GM19035 (cell line): ENCODE measurements at regions not wholly inside any gene's neighbourhood (a gene's known extent, or its start where the extent isn't known, plus 50 kb on each side); places are given as distances from the start of the nearest gene placed in this dataset.
"Not testable (repeated sequence)": the region's sequence is repeated elsewhere in the genome, so short reads cannot be mapped to it uniquely, and the experiment has no call there.

Source experiments
- ATAC-seq: cut with Tn5 transposase; IDR thresholded peaks from one replicate; pipeline ENCODE4 v1.9.1; 2021; ENCODE audit not compliant: unreplicated experiment

GRCh38 chr6:93848031-93848742, 428.8 kb upstream of the EPHA7 start:
- no peak for ATAC-seq

- ATAC-seq, result no peak
These were observed 422.8 kb upstream of the EPHA7 start for GRCh38 chr6:93842178-93842577.

- not testable (repeated sequence) for ATAC-seq
These were observed 416.2 kb upstream of the EPHA7 start for GRCh38 chr6:93835451-93836145.

- ATAC-seq, result not testable (repeated sequence)
These were observed 415.7 kb upstream of the EPHA7 start for GRCh38 chr6:93835026-93835425.

GRCh38 chr6:93833326-93833725, 414.0 kb upstream of the EPHA7 start:
- not testable (repeated sequence) for ATAC-seq

- ATAC-seq, result not testable (repeated sequence)
These were observed 410.4 kb upstream of the EPHA7 start for GRCh38 chr6:93829757-93830156.

- ATAC-seq, result no peak
These were observed 409.6 kb upstream of the EPHA7 start for GRCh38 chr6:93829009-93829408.

- no peak for ATAC-seq
These were observed 409.2 kb upstream of the EPHA7 start for GRCh38 chr6:93828553-93828952.

- no peak for ATAC-seq
These were observed 408.4 kb upstream of the EPHA7 start for GRCh38 chr6:93827728-93828127.

- ATAC-seq, result no peak
These were observed 406.6 kb upstream of the EPHA7 start for GRCh38 chr6:93825950-93826349.

GRCh38 chr6:93823489-93823888, 404.1 kb upstream of the EPHA7 start:
- ATAC-seq, result no peak

GRCh38 chr6:93822434-93823265, 403.3 kb upstream of the EPHA7 start:
- no peak for ATAC-seq

- no peak for ATAC-seq
These were observed 402.6 kb upstream of the EPHA7 start for GRCh38 chr6:93821953-93822352.

- no peak for ATAC-seq
These were observed 401.2 kb upstream of the EPHA7 start for GRCh38 chr6:93820465-93821082.

GRCh38 chr6:93819189-93819588, 399.8 kb upstream of the EPHA7 start:
- ATAC-seq, result no peak

- no peak for ATAC-seq
These were observed 398.6 kb upstream of the EPHA7 start for GRCh38 chr6:93817937-93818336.

GRCh38 chr6:93806409-93807270, 387.3 kb upstream of the EPHA7 start:
- ATAC-seq, result no peak

- ATAC-seq, result no peak
These were observed 381.9 kb upstream of the EPHA7 start for GRCh38 chr6:93801101-93801847.

GRCh38 chr6:93799226-93799625, 379.9 kb upstream of the EPHA7 start:
- ATAC-seq, result no peak

GRCh38 chr6:93794166-93794565, 374.8 kb upstream of the EPHA7 start:
- ATAC-seq, result no peak
